GM12878 (cell line): ENCODE measurements at regions not wholly inside any gene's neighbourhood (a gene's known extent, or its start where the extent isn't known, plus 50 kb on each side); places are given as distances from the start of the nearest gene placed in this dataset.

Experiments
- ATAC-seq: fragments of 200-7000 bp; cut with Tn5 transposase; 3 replicates; pipeline ENCODE4 v1.9.1; 2020; ENCODE audit warnings: mild to moderate bottlenecking, moderate library complexity
- BruUV-seq: library from RNA; stranded (reverse); fragments of 400-500 nt; replicated peaks from 2 replicates; lab custom pipeline; 2021; lab: Mats Ljungman, UMichigan
- CTCF ChIA-PET: fragments of 300-600 bp; sonication (Branson Sonifier 250); formaldehyde crosslinking; extraction: SDS; loops from one replicate; lab custom pipeline; 2021; ENCODE audit warnings: inconsistent platforms; lab: Yijun Ruan, JAX
- POLR2A ChIA-PET: fragments of 350-600 bp; formaldehyde crosslinking; extraction: SDS; loops from one replicate; lab custom pipeline; 2021; ENCODE audit warnings: inconsistent platforms; lab: Charles Lee
- RAD21 ChIA-PET: fragments of 300-600 bp; sonication (Branson Sonifier 250); formaldehyde crosslinking; loops from one replicate; lab custom pipeline; 2023; ENCODE audit warnings: antibody characterized with exemption; ENCODE audit not compliant: unreplicated experiment; lab: Charles Lee
- SMC1A ChIA-PET: fragments of 300-600 bp; sonication (Branson Sonifier 250); formaldehyde crosslinking; loops from one replicate; lab custom pipeline; 2023; ENCODE audit not compliant: unreplicated experiment, uncharacterized antibody; lab: Charles Lee
- DNase-seq: peaks from one replicate; pipeline ENCODE4 v3.0.0-alpha.2; 2011; ENCODE audit warnings: low read depth, low spot score
- FAIRE-seq: peaks from 3 replicates; lab custom pipeline; 2011; peaks lifted over from hg19 to GRCh38; lab: Jason Lieb, UNC
- H2AFZ ChIP-seq: 2 replicates; pipeline ENCODE4 v1.6.0; 2011; ENCODE audit warnings: low read depth, low read length, control low read depth; ENCODE audit not compliant: control insufficient read depth
- H3K27ac ChIP-seq: 2 replicates; pipeline ENCODE4 v1.5.1; 2011; ENCODE audit warnings: control low read depth; ENCODE audit not compliant: control insufficient read depth, insufficient read depth
- H3K27me3 ChIP-seq, 2 experiments: replicated peaks in 1 of 2; 2 replicates each; pipeline versions ENCODE4 v1.6.0 to v1.6.1; 2011; ENCODE audit warnings: low read length in 1 of 2; ENCODE audit not compliant: control insufficient read depth in 2 of 2, insufficient read depth in 2 of 2
- H3K36me3 ChIP-seq, 2 experiments: 2 replicates each; pipeline ENCODE4 v1.5.1; 2011; ENCODE audit warnings: low read length in 1 of 2; ENCODE audit not compliant: control insufficient read depth in 2 of 2, insufficient read depth in 2 of 2
- H3K4me1 ChIP-seq: 2 replicates; pipeline ENCODE4 v1.6.1; 2011; ENCODE audit warnings: mild to moderate bottlenecking, low read length, moderate library complexity, mixed read lengths; ENCODE audit not compliant: control insufficient read depth, insufficient read depth
- H3K4me2 ChIP-seq: 2 replicates; pipeline ENCODE4 v1.6.0; 2011; ENCODE audit warnings: control low read depth; ENCODE audit not compliant: control insufficient read depth, insufficient read depth
- H3K4me3 ChIP-seq: fragments of 200-600 bp; sonication (generic); 2 replicates; pipeline ENCODE4 v1.5.1; 2016
- H3K79me2 ChIP-seq: 2 replicates; pipeline ENCODE4 v1.6.0; 2011; ENCODE audit warnings: low read length; ENCODE audit not compliant: control insufficient read depth, insufficient read depth
- H3K9ac ChIP-seq: 2 replicates; pipeline ENCODE4 v1.8.0; 2011; ENCODE audit warnings: low read length, control low read depth, mixed read lengths; ENCODE audit not compliant: control insufficient read depth, insufficient read depth
- H3K9me3 ChIP-seq: replicated peaks from 3 replicates; pipeline ENCODE4 v1.5.1; 2011; ENCODE audit warnings: mild to moderate bottlenecking, low read length; ENCODE audit not compliant: control insufficient read depth, insufficient read depth
- H4K20me1 ChIP-seq: 2 replicates; pipeline ENCODE4 v1.6.0; 2011; ENCODE audit not compliant: control insufficient read depth, insufficient read depth
- CBFB ChIP-seq: IDR thresholded peaks from 2 replicates; pipeline ENCODE4 v1.6.1; 2016; ENCODE audit warnings: antibody characterized with exemption, low read depth
- CREB1 ChIP-seq: IDR thresholded peaks from 2 replicates; pipeline ENCODE4 v1.6.1; 2012; ENCODE audit warnings: low read depth, mild to moderate bottlenecking, inconsistent platforms
- MEF2B ChIP-seq: fragments of 450-650 bp; IDR thresholded peaks from 2 replicates; pipeline ENCODE4 v1.6.1; 2018; ENCODE audit warnings: mild to moderate bottlenecking, moderate library complexity; ENCODE audit not compliant: partially characterized antibody, poor library complexity, severe bottlenecking
- MTA3 ChIP-seq: IDR thresholded peaks from 2 replicates; pipeline ENCODE4 v1.6.1; 2012; ENCODE audit warnings: low read length, inconsistent platforms, borderline replicate concordance
- NFYA ChIP-seq: IDR thresholded peaks from 2 replicates; pipeline ENCODE4 v1.6.1; 2011; ENCODE audit warnings: low read depth, mild to moderate bottlenecking, low read length, improper control_type of control experiment, borderline replicate concordance
- STAT1 ChIP-seq: fragments of 450-650 bp; conservative IDR thresholded peaks from 2 replicates; pipeline ENCODE4 v1.6.1; 2014; ENCODE audit warnings: antibody characterized with exemption, mild to moderate bottlenecking
- TCF12 ChIP-seq: IDR thresholded peaks from 2 replicates; pipeline ENCODE4 v1.6.1; 2011; ENCODE audit warnings: low read depth, mild to moderate bottlenecking, low read length
- ZSCAN29 ChIP-seq: fragments of 450-650 bp; IDR thresholded peaks from 2 replicates; pipeline ENCODE4 v1.6.1; 2017; ENCODE audit warnings: mild to moderate bottlenecking, moderate library complexity
- WGBS: methylation state at CpG from one replicate; pipeline ENCODE4 v1.1.6; 2016; ENCODE audit warnings: low lambda C conversion rate; ENCODE audit not compliant: insufficient replicate concordance, insufficient coverage; ENCODE audit errors: missing lambda C conversion rate; 5-methylcytosine and 5-hydroxymethylcytosine counted together
- in situ Hi-C: fragments of 300-500 bp; cut with MboI; formaldehyde crosslinking; loops from 9 replicates; pipeline ENCODE4 v1.14.3; 2018; ENCODE audit warnings: mixed read lengths
- intact Hi-C: fragments of 100-400 bp; cut with micrococcal nuclease; formaldehyde crosslinking; loops from one replicate; pipeline ENCODE4 v1.14.2; 2022; ENCODE audit not compliant: unreplicated experiment
- TF ChIP-seq, protein P1 (sequence below): fragments of 450-650 bp; IDR thresholded peaks from 2 replicates; pipeline ENCODE4 v1.6.1; 2017; ENCODE audit warnings: mild to moderate bottlenecking, low read depth, inconsistent platforms; ENCODE audit not compliant: poor library complexity, severe bottlenecking
- TF ChIP-seq, protein P2 (sequence below): fragments of 150-350 bp; IDR thresholded peaks from 2 replicates; pipeline ENCODE4 v1.6.1; 2014; ENCODE audit warnings: mild to moderate bottlenecking, low read depth, low read length

DNA sequence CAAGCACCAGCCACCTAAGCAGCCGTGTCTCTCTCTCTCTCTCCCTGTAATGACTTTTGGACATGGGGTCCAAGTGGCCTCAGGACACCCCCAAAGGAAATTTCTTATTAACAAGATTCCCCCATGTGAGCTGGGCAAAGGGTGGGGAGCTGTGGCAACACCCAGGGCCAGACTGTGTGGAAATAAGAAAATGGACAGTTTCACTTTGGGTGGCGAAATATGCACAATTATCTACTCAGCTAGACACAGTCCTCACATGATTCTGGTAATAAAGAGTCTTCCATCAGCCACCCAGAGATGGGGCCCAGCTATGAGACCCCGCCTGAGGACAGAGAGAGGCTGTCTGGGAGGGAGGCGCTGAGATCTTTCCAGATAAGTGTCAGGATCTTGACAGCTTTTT, 96.8 kb upstream of the TPM1 start:
- ATAC-seq: no peak
- ChIA-PET SMC1A (no interaction called here), RAD21 (no interaction called here), POLR2A (no interaction called here), CTCF (no interaction called here)
- Histone ChIP-seq H2AFZ (no peak overlapping the region), H3K4me3 (no peak overlapping the region), H4K20me1 (no peaks in the 10 kb centered on the region; the same call in 1 of the 2 replicates), H3K9me3 (no peaks in the 10 kb centered on the region), H3K27ac (no peak overlapping the region), H3K9ac (no peak overlapping the region), H3K79me2 (no peaks in the 10 kb centered on the region), H3K27me3 (peaks cover 0 to 7% of the 10 kb centered on the region in 2 experiments; a peak in 2 of 4 replicates), H3K4me2 (no peak overlapping the region), H3K36me3 (no peaks in the 10 kb centered on the region), H3K4me1 (no peaks in the 10 kb centered on the region)
- in situ Hi-C loops: no loop called here
- TF ChIP-seq, protein P1, sequence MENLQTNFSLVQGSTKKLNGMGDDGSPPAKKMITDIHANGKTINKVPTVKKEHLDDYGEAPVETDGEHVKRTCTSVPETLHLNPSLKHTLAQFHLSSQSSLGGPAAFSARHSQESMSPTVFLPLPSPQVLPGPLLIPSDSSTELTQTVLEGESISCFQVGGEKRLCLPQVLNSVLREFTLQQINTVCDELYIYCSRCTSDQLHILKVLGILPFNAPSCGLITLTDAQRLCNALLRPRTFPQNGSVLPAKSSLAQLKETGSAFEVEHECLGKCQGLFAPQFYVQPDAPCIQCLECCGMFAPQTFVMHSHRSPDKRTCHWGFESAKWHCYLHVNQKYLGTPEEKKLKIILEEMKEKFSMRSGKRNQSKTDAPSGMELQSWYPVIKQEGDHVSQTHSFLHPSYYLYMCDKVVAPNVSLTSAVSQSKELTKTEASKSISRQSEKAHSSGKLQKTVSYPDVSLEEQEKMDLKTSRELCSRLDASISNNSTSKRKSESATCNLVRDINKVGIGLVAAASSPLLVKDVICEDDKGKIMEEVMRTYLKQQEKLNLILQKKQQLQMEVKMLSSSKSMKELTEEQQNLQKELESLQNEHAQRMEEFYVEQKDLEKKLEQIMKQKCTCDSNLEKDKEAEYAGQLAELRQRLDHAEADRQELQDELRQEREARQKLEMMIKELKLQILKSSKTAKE: no peak
- TF ChIP-seq TCF12: no peak
- TF ChIP-seq NFYA: no peak
- no peak for TF ChIP-seq MTA3
- no peak for TF ChIP-seq MEF2B
- no peak for TF ChIP-seq CBFB
- TF ChIP-seq ZSCAN29: no peak
- no peak for TF ChIP-seq STAT1
- no peak for TF ChIP-seq CREB1
- TF ChIP-seq, protein P2, sequence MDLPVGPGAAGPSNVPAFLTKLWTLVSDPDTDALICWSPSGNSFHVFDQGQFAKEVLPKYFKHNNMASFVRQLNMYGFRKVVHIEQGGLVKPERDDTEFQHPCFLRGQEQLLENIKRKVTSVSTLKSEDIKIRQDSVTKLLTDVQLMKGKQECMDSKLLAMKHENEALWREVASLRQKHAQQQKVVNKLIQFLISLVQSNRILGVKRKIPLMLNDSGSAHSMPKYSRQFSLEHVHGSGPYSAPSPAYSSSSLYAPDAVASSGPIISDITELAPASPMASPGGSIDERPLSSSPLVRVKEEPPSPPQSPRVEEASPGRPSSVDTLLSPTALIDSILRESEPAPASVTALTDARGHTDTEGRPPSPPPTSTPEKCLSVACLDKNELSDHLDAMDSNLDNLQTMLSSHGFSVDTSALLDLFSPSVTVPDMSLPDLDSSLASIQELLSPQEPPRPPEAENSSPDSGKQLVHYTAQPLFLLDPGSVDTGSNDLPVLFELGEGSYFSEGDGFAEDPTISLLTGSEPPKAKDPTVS: no peak
- DNase-seq: no peak
- intact Hi-C loops: no loop called here
- 11% methylated on average over 4 of the region's 4 CpGs for WGBS
- no peak for FAIRE-seq
- no TSS peak for BruUV-seq
